K562 (cell line): ENCODE measurements at regions not wholly inside any gene's neighbourhood (a gene's known extent, or its start where the extent isn't known, plus 50 kb on each side); places are given as distances from the start of the nearest gene placed in this dataset.

Source experiments
- ATAC-seq: fragments of 200-7000 bp; cut with Tn5 transposase; 3 replicates; pipeline ENCODE4 v1.9.1; 2020; ENCODE audit warnings: moderate library complexity
- BruUV-seq: library from RNA; stranded (reverse); fragments of 400-500 nt; replicated peaks from 2 replicates; lab custom pipeline; 2021; lab: Mats Ljungman, UMichigan
- CTCF ChIA-PET: fragments of 300-600 bp; formaldehyde crosslinking; extraction: SDS; loops from one replicate; lab custom pipeline; 2021; ENCODE audit warnings: low intra/inter-chr PET ratio; lab: Yijun Ruan, JAX
- POLR2A ChIA-PET: fragments of 300-600, 350-650 bp; sonication (Branson Sonifier 250); formaldehyde crosslinking; extraction: SDS; loops from one replicate; lab custom pipeline; 2021; ENCODE audit warnings: antibody characterized with exemption, inconsistent platforms; lab: Yijun Ruan, JAX
- DNase-seq, 4 experiments: peaks; one replicate each; pipeline versions ENCODE4 v3.0.0 to v3.0.0-alpha.2; 2011 to 2018; ENCODE audit warnings: low spot score in 3 of 4, mixed read lengths in 3 of 4; ENCODE audit errors: extremely low read depth in 1 of 4
- FAIRE-seq: peaks from 2 replicates; lab custom pipeline; 2011; peaks lifted over from hg19 to GRCh38; lab: Jason Lieb, UNC
- H2AFZ ChIP-seq: 2 replicates; pipeline ENCODE4 v1.6.0; 2011; ENCODE audit warnings: low read depth, low read length, control low read depth, inconsistent platforms
- H3K27ac ChIP-seq: fragments of 200-600 bp; 3 replicates; pipeline ENCODE4 v1.8.0; 2011; ENCODE audit warnings: low read depth, mild to moderate bottlenecking, control low read depth, inconsistent platforms, low read length, moderate library complexity, mixed read lengths; ENCODE audit errors: extremely low read depth
- H3K27me3 ChIP-seq, 2 experiments: fragments of 300-600 bp in 1 of 2; 2 replicates in 1 of 2; 3 replicates in 1 of 2; pipeline versions ENCODE4 v1.6.0 to v1.8.0; 2011; ENCODE audit warnings: inconsistent platforms in 2 of 2, low read length in 2 of 2, mild to moderate bottlenecking in 1 of 2, mixed read lengths in 1 of 2, moderate library complexity in 1 of 2; ENCODE audit not compliant: control insufficient read depth in 2 of 2, insufficient read depth in 2 of 2
- H3K36me3 ChIP-seq: fragments of 300-600 bp; 3 replicates; pipeline ENCODE4 v1.8.0; 2011; ENCODE audit warnings: mild to moderate bottlenecking, low read length, inconsistent platforms; ENCODE audit not compliant: control insufficient read depth, insufficient read depth
- H3K4me1 ChIP-seq, 2 experiments: fragments of 200-600 bp in 1 of 2; replicated peaks in 1 of 2; 2 replicates in 1 of 2; 3 replicates in 1 of 2; pipeline versions ENCODE4 v1.5.1 to v1.8.0; 2011; ENCODE audit warnings: inconsistent platforms in 2 of 2, low read length in 2 of 2, mild to moderate bottlenecking in 1 of 2, mixed read lengths in 1 of 2, moderate library complexity in 1 of 2; ENCODE audit not compliant: control insufficient read depth in 2 of 2, insufficient read depth in 2 of 2
- H3K4me2 ChIP-seq: 2 replicates; pipeline ENCODE4 v1.6.1; 2011; ENCODE audit warnings: low read length, control low read depth, inconsistent platforms, mixed read lengths; ENCODE audit not compliant: insufficient read depth
- H3K4me3 ChIP-seq: fragments of 200-600 bp; sonication (generic), shearing (Covaris generic); 2 replicates; pipeline ENCODE4 v1.5.1; 2016; ENCODE audit warnings: control low read depth, inconsistent platforms
- H3K79me2 ChIP-seq: fragments of 200-600 bp; 3 replicates; pipeline ENCODE4 v1.8.0; 2011; ENCODE audit warnings: low read length, inconsistent platforms; ENCODE audit not compliant: control insufficient read depth, insufficient read depth
- H3K9ac ChIP-seq, 2 experiments: 2 replicates each; pipeline versions ENCODE4 v1.6.0 to v1.6.1; 2011; ENCODE audit warnings: low read depth in 2 of 2, low read length in 2 of 2, control low read depth in 1 of 2, inconsistent platforms in 1 of 2, mild to moderate bottlenecking in 1 of 2, mixed read lengths in 1 of 2; ENCODE audit not compliant: insufficient read depth in 1 of 2
- H3K9me1 ChIP-seq: one replicate; pipeline ENCODE4 v1.6.0; 2011; ENCODE audit warnings: inconsistent platforms, mild to moderate bottlenecking, low read length, moderate library complexity; ENCODE audit not compliant: control insufficient read depth, insufficient read depth
- H3K9me3 ChIP-seq: replicated peaks from 2 replicates; pipeline ENCODE4 v1.5.1; 2011; ENCODE audit warnings: low read depth, low read length, inconsistent platforms; ENCODE audit not compliant: control insufficient read depth, insufficient read depth
- H4K20me1 ChIP-seq: replicated peaks from 2 replicates; pipeline ENCODE4 v1.6.1; 2011; ENCODE audit warnings: low read length, inconsistent platforms, mixed read lengths; ENCODE audit not compliant: control insufficient read depth, insufficient read depth
- EHMT2 ChIP-seq: fragments of 450-650 bp; IDR thresholded peaks from 2 replicates; pipeline ENCODE4 v1.6.1; 2018; ENCODE audit warnings: antibody characterized with exemption
- JUNB ChIP-seq: fragments of 450-650 bp; formaldehyde crosslinking; conservative IDR thresholded peaks from 2 replicates; pipeline ENCODE4 v1.4.0; 2020; ENCODE audit warnings: mild to moderate bottlenecking
- JUND ChIP-seq, 2 experiments: IDR thresholded peaks; 2 replicates in 1 of 2; 3 replicates in 1 of 2; pipeline ENCODE4 v1.6.1; 2011; ENCODE audit warnings: borderline replicate concordance in 2 of 2, low read depth in 2 of 2, low read length in 2 of 2, improper control_type of control experiment in 1 of 2, missing biosample characterization in 1 of 2, missing genetic modification characterization in 1 of 2, missing genetic modification reagents in 1 of 2
- KDM4B ChIP-seq, 2 experiments: fragments of 450-650 bp in 1 of 2; sonication (generic) in 1 of 2; IDR thresholded peaks; 2 replicates each; pipeline ENCODE4 v1.6.1; 2016 to 2017; ENCODE audit warnings: borderline replicate concordance in 2 of 2, antibody characterized with exemption in 1 of 2, low read depth in 1 of 2, mild to moderate bottlenecking in 1 of 2
- MNT ChIP-seq, 2 experiments: fragments of 450-650 bp; conservative IDR thresholded peaks; 2 replicates each; pipeline ENCODE4 v1.6.1; 2017; ENCODE audit warnings: mild to moderate bottlenecking in 2 of 2, moderate library complexity in 2 of 2
- NFATC3 ChIP-seq: fragments of 450-650 bp; IDR thresholded peaks from 2 replicates; pipeline ENCODE4 v1.6.1; 2017; ENCODE audit warnings: mild to moderate bottlenecking
- PTBP1 ChIP-seq: fragments of 200-400 bp; formaldehyde crosslinking; IDR thresholded peaks from 2 replicates; pipeline ENCODE4 v1.6.1; 2017; ENCODE audit warnings: low read depth, low read length
- STAT6 ChIP-seq: sonication (generic); formaldehyde crosslinking; IDR thresholded peaks from 2 replicates; pipeline ENCODE4 v1.8.1; 2023; ENCODE audit warnings: mild to moderate bottlenecking, missing genetic modification reagents
- THRAP3 ChIP-seq: fragments of 450-650 bp; IDR thresholded peaks from 2 replicates; pipeline ENCODE4 v1.6.1; 2016; ENCODE audit warnings: mild to moderate bottlenecking, inconsistent platforms, borderline replicate concordance
- ZNF511 ChIP-seq: sonication (generic); formaldehyde crosslinking; IDR thresholded peaks from 2 replicates; pipeline ENCODE4 v1.8.0; 2022; ENCODE audit warnings: mild to moderate bottlenecking, missing genetic modification reagents
- WGBS: fragments of 100-300 bp; shearing (Covaris generic); methylation state at CpG from one replicate; pipeline ENCODE4 v1.1.6; 2016; ENCODE audit warnings: low coverage, mixed read lengths; ENCODE audit not compliant: insufficient coverage; ENCODE audit errors: missing lambda C conversion rate; 5-methylcytosine and 5-hydroxymethylcytosine counted together
- in situ Hi-C: fragments of 300-500 bp; cut with MboI; formaldehyde crosslinking; loops from 4 replicates; pipeline ENCODE4 v1.15.0; 2018; ENCODE audit warnings: inconsistent platforms, mixed read lengths
- intact Hi-C: fragments of 100-400 bp; cut with micrococcal nuclease; formaldehyde crosslinking; loops from 2 replicates; pipeline ENCODE4 v1.14.2; 2022

GRCh38 chr6:81002126-81002525, 750.4 kb downstream of the TENT5A start (continued):
- no peak for TF ChIP-seq JUNB
- TF ChIP-seq PTBP1 = no peak
- no peak for TF ChIP-seq KDM4B (IDR thresholded peaks at IDR 0.05; ENCODE audit: borderline replicate concordance in 2 of 2, low read depth in 1 of 2)
- no peak for TF ChIP-seq EHMT2

GRCh38 chr6:80991316-80991715, 761.2 kb downstream of the TENT5A start:
- ChIA-PET CTCF (no interaction called here), POLR2A (no interaction called here)
- FAIRE-seq (no peak), ATAC-seq (no peak), DNase-seq (no peak)
- intact Hi-C loops = no loop called here
- WGBS = 2% methylated on average over 2 of the region's 2 CpGs
- in situ Hi-C loops = no loop called here
- Histone ChIP-seq H3K27me3 (no peaks in the 10 kb centered on the region), H4K20me1 (no peaks in the 10 kb centered on the region), H3K27ac (no peak overlapping the region), H3K4me2 (no peak overlapping the region), H3K9me1 (no peaks in the 10 kb centered on the region), H2AFZ (no peak overlapping the region), H3K36me3 (no peaks in the 10 kb centered on the region), H3K9me3 (no peaks in the 10 kb centered on the region), H3K4me3 (no peak overlapping the region), H3K4me1 (no peaks in the 10 kb centered on the region), H3K9ac (no peak overlapping the region), H3K79me2 (no peaks in the 10 kb centered on the region)
- BruUV-seq = no TSS peak
- TF ChIP-seq MNT (conservative IDR thresholded peaks at IDR 0.05) (no peak), JUND (IDR thresholded peaks at IDR 0.05; ENCODE audit: borderline replicate concordance, low read depth, low read length) (no peak), JUND (tag; IDR thresholded peaks at IDR 0.05; ENCODE audit: borderline replicate concordance, low read depth, low read length) (no peak), ZNF511 (no peak), NFATC3 (no peak), THRAP3 (no peak), STAT6 (CRISPR knock-in tag) (no peak)
